SW480 (cell line): ENCODE measurements at regions not wholly inside any gene's neighbourhood (a gene's known extent, or its start where the extent isn't known, plus 50 kb on each side); places are given as distances from the start of the nearest gene placed in this dataset.

Experiments used
- DNase-seq: peaks from one replicate; pipeline ENCODE4 v3.0.0-alpha.2; 2016; ENCODE audit warnings: low spot score

GRCh38 chr4:147430111-147430510 lies 50.8 kb upstream of the EDNRA start:
- no peak for DNase-seq
